ENCODE measurements at regions not wholly inside any gene's neighbourhood (a gene's known extent, or its start where the extent isn't known, plus 50 kb on each side); places are given as distances from the start of the nearest gene placed in this dataset.
A peak's percentile ranks its signal among the peaks of the same experiment; 100 is the strongest.

DNA sequence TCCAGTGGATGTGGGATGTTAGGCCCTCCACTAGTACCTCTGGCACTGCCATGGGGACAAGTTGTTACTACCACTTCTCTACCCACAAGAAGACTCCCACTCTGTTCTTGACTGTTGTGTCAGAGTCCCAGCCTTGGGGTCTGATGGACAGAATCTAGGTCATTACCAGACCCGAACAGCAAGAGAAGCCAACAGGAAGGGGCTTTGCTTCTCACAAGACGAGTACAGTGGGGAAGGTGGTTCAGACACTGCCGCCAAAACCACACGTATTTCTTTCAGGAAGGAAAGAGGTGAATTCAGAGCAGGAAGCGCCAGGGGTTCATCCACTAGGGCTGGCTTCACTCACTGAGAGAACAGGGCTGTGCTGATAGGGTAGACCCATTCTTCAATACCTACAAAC lies 161.3 kb upstream of the KIT start:
- Histone ChIP-seq H3K36me3 (ENCODE audit: insufficient read depth, low read length, poor library complexity, severe bottlenecking) (no peaks in the 10 kb centered on the region), H3K27ac (ENCODE audit: low read depth, low read length, poor library complexity, severe bottlenecking) (no peak overlapping the region), H3K4me1 (ENCODE audit: insufficient read depth, low read length, poor library complexity, severe bottlenecking) (peaks cover 15% of the 10 kb centered on the region), H3K4me3 (ENCODE audit: low read depth, low read length, poor library complexity, severe bottlenecking) (no peak overlapping the region), H3K27me3 (replicated peaks; ENCODE audit: insufficient read depth, low read depth, low read length, poor library complexity) (no peaks in the 10 kb centered on the region), H3K9me3 (ENCODE audit: low read depth, low read length, poor library complexity, severe bottlenecking) (no peaks in the 10 kb centered on the region)
- TF ChIP-seq, protein P1, sequence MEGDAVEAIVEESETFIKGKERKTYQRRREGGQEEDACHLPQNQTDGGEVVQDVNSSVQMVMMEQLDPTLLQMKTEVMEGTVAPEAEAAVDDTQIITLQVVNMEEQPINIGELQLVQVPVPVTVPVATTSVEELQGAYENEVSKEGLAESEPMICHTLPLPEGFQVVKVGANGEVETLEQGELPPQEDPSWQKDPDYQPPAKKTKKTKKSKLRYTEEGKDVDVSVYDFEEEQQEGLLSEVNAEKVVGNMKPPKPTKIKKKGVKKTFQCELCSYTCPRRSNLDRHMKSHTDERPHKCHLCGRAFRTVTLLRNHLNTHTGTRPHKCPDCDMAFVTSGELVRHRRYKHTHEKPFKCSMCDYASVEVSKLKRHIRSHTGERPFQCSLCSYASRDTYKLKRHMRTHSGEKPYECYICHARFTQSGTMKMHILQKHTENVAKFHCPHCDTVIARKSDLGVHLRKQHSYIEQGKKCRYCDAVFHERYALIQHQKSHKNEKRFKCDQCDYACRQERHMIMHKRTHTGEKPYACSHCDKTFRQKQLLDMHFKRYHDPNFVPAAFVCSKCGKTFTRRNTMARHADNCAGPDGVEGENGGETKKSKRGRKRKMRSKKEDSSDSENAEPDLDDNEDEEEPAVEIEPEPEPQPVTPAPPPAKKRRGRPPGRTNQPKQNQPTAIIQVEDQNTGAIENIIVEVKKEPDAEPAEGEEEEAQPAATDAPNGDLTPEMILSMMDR (conservative IDR thresholded peaks at IDR 0.05; ENCODE audit: low read depth, low read length), result no peak
- no peak for TF ChIP-seq EZH2 (IDR thresholded peaks at IDR 0.05; ENCODE audit: borderline replicate concordance, low read depth, low read length, poor library complexity, severe bottlenecking)
- CTCF ChIA-PET, result no interaction called here
- BruUV-seq (replicated peaks), result no TSS peak
- intact Hi-C loops (cut with micrococcal nuclease; ENCODE audit: unreplicated experiment), result no loop called here
- POLR2A ChIA-PET (ENCODE audit: low non-redundant PET), result no interaction called here
- no peak for DNase-seq (ENCODE audit: low spot score)

DNA sequence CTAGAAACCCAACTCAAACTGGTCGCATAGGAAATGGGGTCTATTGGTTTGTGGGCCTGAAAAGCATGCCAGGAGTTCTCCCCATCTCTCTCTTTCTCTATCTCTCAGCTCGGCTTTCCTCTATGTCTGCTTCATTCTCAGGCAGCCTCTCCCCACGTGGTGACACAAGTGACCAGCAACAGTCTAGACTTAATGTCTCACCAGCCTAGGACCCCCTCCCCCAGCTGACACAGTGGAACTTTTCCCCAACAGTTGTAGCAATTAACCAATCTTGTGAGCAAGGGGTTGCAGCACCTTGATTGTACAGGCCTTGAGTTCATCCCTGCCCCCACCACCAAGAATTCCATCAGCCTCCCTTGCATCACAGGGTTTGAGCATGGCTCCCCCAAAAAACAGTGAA lies 159.8 kb upstream of the KIT start:
- H3K27ac ChIP-seq (ENCODE audit: low read depth, low read length, poor library complexity, severe bottlenecking), result no peak overlapping the region
- H3K4me3 ChIP-seq (ENCODE audit: low read depth, low read length, poor library complexity, severe bottlenecking), result no peak overlapping the region
- POLR2A ChIA-PET (ENCODE audit: low non-redundant PET), result no interaction called here
- H3K27me3 ChIP-seq (replicated peaks; ENCODE audit: insufficient read depth, low read depth, low read length, poor library complexity), result no peaks in the 10 kb centered on the region
- BruUV-seq (replicated peaks), result no TSS peak
- intact Hi-C loops (cut with micrococcal nuclease; ENCODE audit: unreplicated experiment), result no loop called here
- CTCF ChIA-PET, result no interaction called here
- H3K4me1 ChIP-seq (ENCODE audit: insufficient read depth, low read length, poor library complexity, severe bottlenecking), result peaks cover 15% of the 10 kb centered on the region
- no peaks in the 10 kb centered on the region for H3K9me3 ChIP-seq (ENCODE audit: low read depth, low read length, poor library complexity, severe bottlenecking)
- DNase-seq (ENCODE audit: low spot score), result no peak
- TF ChIP-seq EZH2 (IDR thresholded peaks at IDR 0.05; ENCODE audit: borderline replicate concordance, low read depth, low read length, poor library complexity, severe bottlenecking), result no peak
- TF ChIP-seq, protein P1 (conservative IDR thresholded peaks at IDR 0.05; ENCODE audit: low read depth, low read length), result no peak
- no peaks in the 10 kb centered on the region for H3K36me3 ChIP-seq (ENCODE audit: insufficient read depth, low read length, poor library complexity, severe bottlenecking)

GRCh38 chr4:54498661-54499111 lies 159.1 kb upstream of the KIT start:
- CTCF ChIA-PET, result no interaction called here
- no TSS peak for BruUV-seq (replicated peaks)

More at GRCh38 chr4:54498661-54499111, 159.1 kb upstream of the KIT start:
- Histone ChIP-seq H3K27me3 (replicated peaks; ENCODE audit: insufficient read depth, low read depth, low read length, poor library complexity) (no peaks in the 10 kb centered on the region), H3K9me3 (ENCODE audit: low read depth, low read length, poor library complexity, severe bottlenecking) (no peaks in the 10 kb centered on the region), H3K36me3 (ENCODE audit: insufficient read depth, low read length, poor library complexity, severe bottlenecking) (no peaks in the 10 kb centered on the region), H3K4me3 (ENCODE audit: low read depth, low read length, poor library complexity, severe bottlenecking) (no peak overlapping the region), H3K4me1 (ENCODE audit: insufficient read depth, low read length, poor library complexity, severe bottlenecking) (peaks cover 15% of the 10 kb centered on the region), H3K27ac (ENCODE audit: low read depth, low read length, poor library complexity, severe bottlenecking) (no peak overlapping the region)
- POLR2A ChIA-PET (ENCODE audit: low non-redundant PET), result no interaction called here
- TF ChIP-seq, protein P1 (conservative IDR thresholded peaks at IDR 0.05; ENCODE audit: low read depth, low read length), result no peak
- no peak for TF ChIP-seq EZH2 (IDR thresholded peaks at IDR 0.05; ENCODE audit: borderline replicate concordance, low read depth, low read length, poor library complexity, severe bottlenecking)
- intact Hi-C loops (cut with micrococcal nuclease; ENCODE audit: unreplicated experiment), result no loop called here
- peak; percentile 84 for DNase-seq (ENCODE audit: low spot score)
